GM23338 (cell line): ENCODE measurements at regions not wholly inside any gene's neighbourhood (a gene's known extent, or its start where the extent isn't known, plus 50 kb on each side); places are given as distances from the start of the nearest gene placed in this dataset.

Experiments used
- ATAC-seq: fragments of 200-7000 bp; cut with Tn5 transposase; 3 replicates; pipeline ENCODE4 v1.9.1; 2020
- DNase-seq: peaks from one replicate; pipeline ENCODE4 v3.0.0-alpha.2; 2015; ENCODE audit warnings: low spot score
- H2AFZ ChIP-seq: fragments of 200-600 bp; sonication (generic); 2 replicates; pipeline ENCODE4 v1.8.0; 2016; ENCODE audit warnings: antibody characterized with exemption, mild to moderate bottlenecking, moderate library complexity
- H3F3A ChIP-seq: fragments of 200-600 bp; sonication (generic); replicated peaks from 2 replicates; pipeline ENCODE4 v1.8.0; 2017; ENCODE audit warnings: antibody characterized with exemption, mixed run types, low read depth
- H3K27ac ChIP-seq: fragments of 200-600 bp; sonication (generic); 2 replicates; pipeline ENCODE4 v1.6.1; 2016; ENCODE audit warnings: low read depth
- H3K27me3 ChIP-seq: fragments of 200-600 bp; sonication (generic); 2 replicates; pipeline ENCODE4 v1.8.0; 2016; ENCODE audit warnings: mild to moderate bottlenecking, mixed run types, moderate library complexity; ENCODE audit not compliant: insufficient read depth
- H3K36me3 ChIP-seq: fragments of 200-600 bp; sonication (generic); 2 replicates; pipeline ENCODE4 v1.8.0; 2016; ENCODE audit warnings: mild to moderate bottlenecking; ENCODE audit not compliant: insufficient read depth
- H3K4me1 ChIP-seq: fragments of 200-600 bp; sonication (generic); 2 replicates; pipeline ENCODE4 v1.8.0; 2016; ENCODE audit warnings: mild to moderate bottlenecking, moderate library complexity; ENCODE audit not compliant: insufficient read depth
- H3K4me2 ChIP-seq: fragments of 200-600 bp; sonication (generic); 2 replicates; pipeline ENCODE4 v1.7.1; 2017; ENCODE audit warnings: mixed run types
- H3K4me3 ChIP-seq: fragments of 200-600 bp; sonication (generic); 2 replicates; pipeline ENCODE4 v1.6.1; 2016; ENCODE audit warnings: mixed run types
- H3K79me2 ChIP-seq: fragments of 200-600 bp; sonication (generic); replicated peaks from 2 replicates; pipeline ENCODE4 v1.8.0; 2017; ENCODE audit warnings: mild to moderate bottlenecking; ENCODE audit not compliant: insufficient read depth
- H3K9me2 ChIP-seq: fragments of 200-600 bp; sonication (generic); 2 replicates; pipeline ENCODE4 v1.8.0; 2017; ENCODE audit not compliant: insufficient read depth
- H4K20me1 ChIP-seq: fragments of 200-600 bp; sonication (generic); replicated peaks from 2 replicates; pipeline ENCODE4 v1.8.0; 2017; ENCODE audit warnings: mild to moderate bottlenecking; ENCODE audit not compliant: insufficient read depth
- H3K27ac Mint-ChIP-seq: 2 replicates; pipeline ENCODE4 v1.8.0; 2020; ENCODE audit warnings: inconsistent platforms, mild to moderate bottlenecking, moderate library complexity, mixed read lengths
- H3K27me3 Mint-ChIP-seq: 3 replicates; pipeline ENCODE4 v1.8.0; 2022; ENCODE audit warnings: low read depth, mild to moderate bottlenecking, moderate library complexity, mixed read lengths, inconsistent platforms; ENCODE audit not compliant: insufficient read depth, poor library complexity
- H3K36me3 Mint-ChIP-seq: 3 replicates; pipeline ENCODE4 v1.8.0; 2021; ENCODE audit warnings: low read depth, mild to moderate bottlenecking, inconsistent platforms, moderate library complexity, mixed read lengths
- H3K4me1 Mint-ChIP-seq: 3 replicates; pipeline ENCODE4 v1.8.0; 2020; ENCODE audit warnings: mild to moderate bottlenecking, inconsistent platforms, mixed read lengths
- H3K4me3 Mint-ChIP-seq: 3 replicates; pipeline ENCODE4 v1.8.0; 2021; ENCODE audit warnings: moderate library complexity, mild to moderate bottlenecking, inconsistent platforms, mixed read lengths
- H3K9me3 Mint-ChIP-seq: 3 replicates; pipeline ENCODE4 v1.8.0; 2020; ENCODE audit warnings: moderate library complexity, mild to moderate bottlenecking, inconsistent platforms, mixed read lengths
- CREB1 ChIP-seq: fragments of 250-450 bp; sonication (Bioruptor Pico); IDR thresholded peaks from 2 replicates; pipeline ENCODE4 v1.5.0; 2020; ENCODE audit warnings: low read depth, mild to moderate bottlenecking, moderate library complexity
- CTCF ChIP-seq, 2 experiments: fragments of 200-600 bp in 1 of 2; sonication (generic) in 1 of 2; conservative IDR thresholded peaks; 2 replicates each; pipeline versions ENCODE4 v1.5.1 to v1.6.1; 2016 to 2017; ENCODE audit warnings: antibody characterized with exemption in 2 of 2, low read depth in 2 of 2, mild to moderate bottlenecking in 2 of 2, moderate library complexity in 1 of 2
- ETS1 ChIP-seq: IDR thresholded peaks from 2 replicates; pipeline ENCODE4 v1.6.1; 2016; ENCODE audit warnings: antibody characterized with exemption
- EZH2 ChIP-seq: fragments of 200-600 bp; sonication (generic); IDR thresholded peaks from one replicate; pipeline ENCODE4 v1.8.0; 2017; ENCODE audit warnings: antibody characterized with exemption, mild to moderate bottlenecking, low read depth; ENCODE audit not compliant: unreplicated experiment
- EZH2phosphoT487 ChIP-seq: fragments of 200-600 bp; sonication (generic); IDR thresholded peaks from one replicate; pipeline ENCODE4 v1.8.1; 2018; ENCODE audit warnings: antibody characterized with exemption; ENCODE audit not compliant: unreplicated experiment
- JUNB ChIP-seq: IDR thresholded peaks from one replicate; pipeline ENCODE4 v1.6.1; 2016; ENCODE audit warnings: antibody characterized with exemption; ENCODE audit not compliant: unreplicated experiment
- NANOG ChIP-seq: IDR thresholded peaks from 2 replicates; pipeline ENCODE4 v1.6.1; 2016; ENCODE audit warnings: antibody characterized with exemption, borderline replicate concordance
- POLR2AphosphoS5 ChIP-seq: IDR thresholded peaks from 2 replicates; pipeline ENCODE4 v1.6.1; 2016; ENCODE audit warnings: antibody characterized with exemption, low read depth
- REST ChIP-seq: IDR thresholded peaks from one replicate; pipeline ENCODE4 v1.6.1; 2018; ENCODE audit warnings: antibody characterized with exemption; ENCODE audit not compliant: unreplicated experiment
- STAT1 ChIP-seq: IDR thresholded peaks from one replicate; pipeline ENCODE4 v1.6.1; 2016; ENCODE audit warnings: antibody characterized with exemption; ENCODE audit not compliant: unreplicated experiment
- ZNF114 ChIP-seq: fragments of 250-450 bp; sonication (Bioruptor Pico); IDR thresholded peaks from 2 replicates; pipeline ENCODE4 v1.5.0; 2020; ENCODE audit warnings: mild to moderate bottlenecking, moderate library complexity
- ZNF331 ChIP-seq: fragments of 250-450 bp; sonication (Bioruptor Pico); IDR thresholded peaks from 2 replicates; pipeline ENCODE4 v1.5.0; 2020; ENCODE audit warnings: low read depth, mild to moderate bottlenecking, moderate library complexity
- ZNF462 ChIP-seq: fragments of 250-450 bp; sonication (Bioruptor Pico); IDR thresholded peaks from 2 replicates; pipeline ENCODE4 v1.5.0; 2020; ENCODE audit warnings: mild to moderate bottlenecking, moderate library complexity

GRCh38 chr10:16187161-16187560, 249.6 kb upstream of the PTER start:
- Mint-ChIP-seq H3K4me1 (peaks cover 10% of the 10 kb centered on the region; the same call in 2 of the 3 replicates), H3K9me3 (peaks cover 3% of the 10 kb centered on the region; the same call in 2 of the 3 replicates), H3K4me3 (no peak overlapping the region), H3K36me3 (peaks cover 30% of the 10 kb centered on the region), H3K27me3 (no peaks in the 10 kb centered on the region), H3K27ac (no peak overlapping the region)
- TF ChIP-seq STAT1 (no peak), REST (no peak), ZNF462 (CRISPR knock-in tag) (no peak), ETS1 (no peak), CREB1 (CRISPR knock-in tag) (no peak), ZNF114 (CRISPR knock-in tag) (no peak), EZH2phosphoT487 (no peak), ZNF331 (CRISPR knock-in tag) (no peak), JUNB (no peak), CTCF (conservative IDR thresholded peaks at IDR 0.05; ENCODE audit: low read depth in 2 of 2) (no peak), POLR2AphosphoS5 (no peak), NANOG (no peak), EZH2 (no peak)
- Histone ChIP-seq H2AFZ (no peak overlapping the region), H4K20me1 (no peaks in the 10 kb centered on the region), H3K79me2 (no peaks in the 10 kb centered on the region), H3K36me3 (no peaks in the 10 kb centered on the region), H3K9me2 (peaks cover 27% of the 10 kb centered on the region), H3K4me1 (peaks cover 11% of the 10 kb centered on the region), H3K4me2 (0 out of 2 replicates have a peak overlapping the region, but pooled peaks have one; percentile 39), H3F3A (no peaks in the 10 kb centered on the region), H3K27me3 (no peaks in the 10 kb centered on the region), H3K4me3 (no peak overlapping the region), H3K27ac (no peak overlapping the region)
- no peak for ATAC-seq
- DNase-seq = no peak
